Endothelial cell of umbilical vein (primary cell): ENCODE measurements at regions not wholly inside any gene's neighbourhood (a gene's known extent, or its start where the extent isn't known, plus 50 kb on each side); places are given as distances from the start of the nearest gene placed in this dataset.

Experiments used
- BruUV-seq: library from RNA; stranded (reverse); fragments of 400-500 nt; replicated peaks from 2 replicates; lab custom pipeline; 2021; lab: Mats Ljungman, UMichigan
- CTCF ChIA-PET: fragments of 300-600, 350-600 bp; sonication (Branson Sonifier 250); formaldehyde crosslinking; loops from one replicate; lab custom pipeline; 2021; ENCODE audit warnings: antibody characterized with exemption, inconsistent platforms; lab: Charles Lee
- POLR2A ChIA-PET: fragments of 300-600, 350-600 bp; sonication (Branson Sonifier 250); formaldehyde crosslinking; loops from one replicate; lab custom pipeline; 2021; ENCODE audit warnings: antibody characterized with exemption, inconsistent platforms; lab: Charles Lee
- DNase-seq: peaks from one replicate; pipeline ENCODE4 v3.0.0-alpha.2; 2011; ENCODE audit warnings: low read depth, low spot score
- FAIRE-seq: peaks from 2 replicates; lab custom pipeline; 2011; peaks lifted over from hg19 to GRCh38; lab: Jason Lieb, UNC
- H2AFZ ChIP-seq: 2 replicates; pipeline ENCODE4 v1.6.0; 2012; ENCODE audit warnings: low read depth, low read length, control low read depth, inconsistent platforms
- H3K27ac ChIP-seq: 2 replicates; pipeline ENCODE4 v1.5.1; 2011; ENCODE audit warnings: low read depth, mild to moderate bottlenecking, control low read depth, low read length, moderate library complexity; ENCODE audit not compliant: insufficient read depth
- H3K27me3 ChIP-seq, 2 experiments: 2 replicates each; pipeline versions ENCODE4 v1.6.0 to v1.6.1; 2011; ENCODE audit warnings: low read length in 2 of 2, mixed read lengths in 1 of 2; ENCODE audit not compliant: control insufficient read depth in 2 of 2, insufficient read depth in 2 of 2
- H3K36me3 ChIP-seq, 2 experiments: 2 replicates in 1 of 2; 3 replicates in 1 of 2; pipeline ENCODE4 v1.5.1; 2011; ENCODE audit warnings: low read length in 2 of 2, mild to moderate bottlenecking in 1 of 2, moderate library complexity in 1 of 2; ENCODE audit not compliant: control insufficient read depth in 2 of 2, insufficient read depth in 2 of 2; ENCODE audit errors: extremely low read depth in 1 of 2
- H3K4me1 ChIP-seq: 3 replicates; pipeline ENCODE4 v1.5.1; 2011; ENCODE audit warnings: mild to moderate bottlenecking, low read length; ENCODE audit not compliant: control insufficient read depth, insufficient read depth; ENCODE audit errors: extremely low read depth
- H3K4me2 ChIP-seq: 2 replicates; pipeline ENCODE4 v1.6.1; 2011; ENCODE audit warnings: low read length, control low read depth, mixed read lengths; ENCODE audit not compliant: insufficient read depth
- H3K4me3 ChIP-seq, 3 experiments: fragments of 200-600 bp in 1 of 3; sonication (generic), shearing (Covaris generic) in 1 of 3; replicated peaks in 1 of 3; 2 replicates each; pipeline ENCODE4 v1.5.1; 2011 to 2016; ENCODE audit warnings: control low read depth in 3 of 3, low read length in 3 of 3, mild to moderate bottlenecking in 2 of 3, inconsistent platforms in 1 of 3, low read depth in 1 of 3, moderate library complexity in 1 of 3; ENCODE audit not compliant: insufficient read depth in 1 of 3
- H3K79me2 ChIP-seq: 2 replicates; pipeline ENCODE4 v1.6.0; 2012; ENCODE audit warnings: low read length, inconsistent platforms; ENCODE audit not compliant: control insufficient read depth, insufficient read depth
- H3K9ac ChIP-seq: replicated peaks from 2 replicates; pipeline ENCODE3; 2011; ENCODE audit warnings: low read length, control low read depth; ENCODE audit not compliant: insufficient read depth; ENCODE audit errors: extremely low read depth
- H3K9me1 ChIP-seq: replicated peaks from 3 replicates; pipeline ENCODE4 v1.6.0; 2011; ENCODE audit warnings: mild to moderate bottlenecking, low read length; ENCODE audit not compliant: control insufficient read depth, insufficient read depth; ENCODE audit errors: extremely low read depth
- H3K9me3 ChIP-seq: replicated peaks from 2 replicates; pipeline ENCODE4 v1.5.1; 2012; ENCODE audit warnings: low read length, inconsistent platforms; ENCODE audit not compliant: control insufficient read depth, insufficient read depth
- H4K20me1 ChIP-seq: replicated peaks from 2 replicates; pipeline ENCODE3; 2011; ENCODE audit warnings: mild to moderate bottlenecking, low read length; ENCODE audit not compliant: control insufficient read depth, insufficient read depth; ENCODE audit errors: extremely low read depth
- CTCF ChIP-seq, 2 donors: IDR thresholded peaks; 1 replicate in 1 of 2; 2 replicates in 1 of 2; pipeline ENCODE4 v1.5.1; 2011; ENCODE audit warnings: low read length in 2 of 2, mild to moderate bottlenecking in 2 of 2, moderate library complexity in 2 of 2, control low read depth in 1 of 2, inconsistent platforms in 1 of 2, low read depth in 1 of 2; ENCODE audit not compliant: insufficient read depth in 1 of 2; ENCODE audit errors: extremely low read depth in 1 of 2
- EZH2 ChIP-seq: IDR thresholded peaks from 2 replicates; pipeline ENCODE4 v1.6.1; 2012; ENCODE audit warnings: borderline replicate concordance, low read depth, mild to moderate bottlenecking, moderate library complexity, low read length, inconsistent platforms; ENCODE audit not compliant: severe bottlenecking
- FOS ChIP-seq: IDR thresholded peaks from 2 replicates; pipeline ENCODE4 v1.6.1; 2011; ENCODE audit warnings: mild to moderate bottlenecking, low read length, moderate library complexity, borderline replicate concordance; ENCODE audit not compliant: insufficient read depth
- GATA2 ChIP-seq: IDR thresholded peaks from 2 replicates; pipeline ENCODE4 v1.7.0; 2011; ENCODE audit warnings: low read depth, mild to moderate bottlenecking, moderate library complexity, mixed read lengths, low read length; ENCODE audit not compliant: insufficient read length, insufficient read depth
- JUN ChIP-seq: IDR thresholded peaks from 2 replicates; pipeline ENCODE4 v1.6.1; 2011; ENCODE audit warnings: borderline replicate concordance, low read depth; ENCODE audit not compliant: insufficient read length, insufficient read depth
- MYC ChIP-seq: IDR thresholded peaks from one replicate; pipeline ENCODE4 v1.6.1; 2011; ENCODE audit warnings: mild to moderate bottlenecking, low read depth, low read length
- POLR2A ChIP-seq: IDR thresholded peaks from 2 replicates; pipeline ENCODE4 v1.6.1; 2012; ENCODE audit warnings: low read depth, mild to moderate bottlenecking, control low read depth, low read length
- POLR2AphosphoS5 ChIP-seq: IDR thresholded peaks from 2 replicates; pipeline ENCODE4 v1.6.1; 2012; ENCODE audit warnings: low read depth, mild to moderate bottlenecking, control low read depth, low read length, moderate library complexity; ENCODE audit not compliant: insufficient read depth
- dilution Hi-C: fragments of 300-500 bp; cut with MboI; formaldehyde crosslinking; loops from one replicate; pipeline ENCODE4 v1.15.0; 2019; ENCODE audit warnings: low sequenced_read_pairs; ENCODE audit not compliant: extremely low pct_ligation_motif_present
- intact Hi-C: fragments of 100-400 bp; cut with micrococcal nuclease; formaldehyde crosslinking; loops from one replicate; pipeline ENCODE4 v1.10.0; 2022
- TF ChIP-seq, protein P1 (sequence below): IDR thresholded peaks from 2 replicates; pipeline ENCODE4 v1.6.1; 2011; ENCODE audit not compliant: insufficient read depth, insufficient read length

- Histone ChIP-seq H3K79me2 (no peaks in the 10 kb centered on the region), H3K27ac (no peak overlapping the region), H2AFZ (no peak overlapping the region), H3K36me3 (no peaks in the 10 kb centered on the region), H3K9ac (no peak overlapping the region), H3K27me3 (no peaks in the 10 kb centered on the region), H3K9me1 (no peaks in the 10 kb centered on the region), H4K20me1 (no peaks in the 10 kb centered on the region), H3K4me1 (no peaks in the 10 kb centered on the region), H3K4me2 (no peak overlapping the region), H3K9me3 (no peaks in the 10 kb centered on the region), H3K4me3 (no peak overlapping the region)
- TF ChIP-seq, protein P1, sequence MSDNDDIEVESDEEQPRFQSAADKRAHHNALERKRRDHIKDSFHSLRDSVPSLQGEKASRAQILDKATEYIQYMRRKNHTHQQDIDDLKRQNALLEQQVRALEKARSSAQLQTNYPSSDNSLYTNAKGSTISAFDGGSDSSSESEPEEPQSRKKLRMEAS: no peak
- no peak for TF ChIP-seq EZH2
- no peak for TF ChIP-seq MYC
- no peak for TF ChIP-seq POLR2AphosphoS5
- no peak for TF ChIP-seq POLR2A
- no peak for TF ChIP-seq CTCF (IDR thresholded peaks at IDR 0.05; ENCODE audit: extremely low read depth in 1 of 2, insufficient read depth in 1 of 2, low read depth in 1 of 2, low read length in 2 of 2)
- TF ChIP-seq FOS: no peak
- TF ChIP-seq GATA2: no peak
- TF ChIP-seq JUN: no peak
- intact Hi-C loops (no loop called here), dilution Hi-C loops (no loop called here)
- DNase-seq: no peak
- no TSS peak for BruUV-seq
- ChIA-PET CTCF (no interaction called here), POLR2A (no interaction called here)
- no peak for FAIRE-seq
These were observed 326.1 kb upstream of the CAMK1G start for GRCh38 chr1:209257454-209257853.
